ENCODE measurements at regions not wholly inside any gene's neighbourhood (a gene's known extent, or its start where the extent isn't known, plus 50 kb on each side); places are given as distances from the start of the nearest gene placed in this dataset.

GRCh38 chr22:49532869-49533802, 294.5 kb downstream of the BRD1 start:
- DNase-seq (ENCODE audit: low read depth, low spot score): no peak

GRCh38 chr22:49531368-49531791, 296.3 kb downstream of the BRD1 start:
- no peak overlapping the region for H3K4me3 ChIP-seq (ENCODE audit: low read length)

More at GRCh38 chr22:49532869-49533802, 294.5 kb downstream of the BRD1 start:
- no peak overlapping the region for H3K4me3 ChIP-seq (ENCODE audit: low read length)

GRCh38 chr22:49530671-49531367, 296.9 kb downstream of the BRD1 start:
- no peak overlapping the region for H3K4me3 ChIP-seq (ENCODE audit: low read length)

More at GRCh38 chr22:49531368-49531791, 296.3 kb downstream of the BRD1 start:
- DNase-seq (ENCODE audit: low read depth, low spot score): no peak

GRCh38 chr22:49528420-49528720, 299.3 kb downstream of the BRD1 start:
- no peak for DNase-seq (ENCODE audit: low read depth, low spot score)
- no peak overlapping the region for H3K4me3 ChIP-seq (ENCODE audit: low read length)

More at GRCh38 chr22:49530671-49531367, 296.9 kb downstream of the BRD1 start:
- DNase-seq (ENCODE audit: low read depth, low spot score): no peak

GRCh38 chr22:49527611-49528419, 299.9 kb downstream of the BRD1 start:
- H3K4me3 ChIP-seq (ENCODE audit: low read length): no peak overlapping the region
- no peak for DNase-seq (ENCODE audit: low read depth, low spot score)

GRCh38 chr22:49525801-49526535, 301.7 kb downstream of the BRD1 start:
- DNase-seq (ENCODE audit: low read depth, low spot score): no peak
- H3K4me3 ChIP-seq (ENCODE audit: low read length): no peak overlapping the region

- DNase-seq (ENCODE audit: low read depth, low spot score): no peak
- no peak overlapping the region for H3K4me3 ChIP-seq (ENCODE audit: low read length)
Observed at GRCh38 chr22:49525360-49525759, 302.3 kb downstream of the BRD1 start.

GRCh38 chr22:49524362-49524761, 303.3 kb downstream of the BRD1 start:
- H3K4me3 ChIP-seq (ENCODE audit: low read length): no peak overlapping the region
- no peak for DNase-seq (ENCODE audit: low read depth, low spot score)

GRCh38 chr22:49523374-49524008, 304.2 kb downstream of the BRD1 start:
- H3K4me3 ChIP-seq (ENCODE audit: low read length): no peak overlapping the region
- no peak for DNase-seq (ENCODE audit: low read depth, low spot score)

GRCh38 chr22:49522582-49523373, 304.9 kb downstream of the BRD1 start:
- DNase-seq (ENCODE audit: low read depth, low spot score): no peak

GRCh38 chr22:49521787-49522224, 305.9 kb downstream of the BRD1 start:
- no peak for DNase-seq (ENCODE audit: low read depth, low spot score)
- no peak overlapping the region for H3K4me3 ChIP-seq (ENCODE audit: low read length)

More at GRCh38 chr22:49522582-49523373, 304.9 kb downstream of the BRD1 start:
- H3K4me3 ChIP-seq (ENCODE audit: low read length): no peak overlapping the region

GRCh38 chr22:49519117-49519737, 308.4 kb downstream of the BRD1 start:
- DNase-seq (ENCODE audit: low read depth, low spot score): no peak
- H3K4me3 ChIP-seq (ENCODE audit: low read length): no peak overlapping the region

GRCh38 chr22:49518436-49518970, 309.2 kb downstream of the BRD1 start:
- no peak for DNase-seq (ENCODE audit: low read depth, low spot score)
- H3K4me3 ChIP-seq (ENCODE audit: low read length): no peak overlapping the region

- DNase-seq (ENCODE audit: low read depth, low spot score): no peak
- H3K4me3 ChIP-seq (ENCODE audit: low read length): no peak overlapping the region
Observed at GRCh38 chr22:49517667-49518185, 309.9 kb downstream of the BRD1 start.

- H3K4me3 ChIP-seq (ENCODE audit: low read length): no peak overlapping the region
Observed at GRCh38 chr22:49517211-49517610, 310.5 kb downstream of the BRD1 start.

GRCh38 chr22:49515475-49515874, 312.2 kb downstream of the BRD1 start:
- no peak for DNase-seq (ENCODE audit: low read depth, low spot score)

More at GRCh38 chr22:49517211-49517610, 310.5 kb downstream of the BRD1 start:
- no peak for DNase-seq (ENCODE audit: low read depth, low spot score)

GRCh38 chr22:49514641-49515040, 313.0 kb downstream of the BRD1 start:
- no peak for DNase-seq (ENCODE audit: low read depth, low spot score)
- H3K4me3 ChIP-seq (ENCODE audit: low read length): no peak overlapping the region

More at GRCh38 chr22:49515475-49515874, 312.2 kb downstream of the BRD1 start:
- H3K4me3 ChIP-seq (ENCODE audit: low read length): no peak overlapping the region

Measured in Jurkat, Clone E6-1 (cell line).